Coronary artery (tissue), 2 donors: ENCODE measurements at regions not wholly inside any gene's neighbourhood (a gene's known extent, or its start where the extent isn't known, plus 50 kb on each side); places are given as distances from the start of the nearest gene placed in this dataset.

Experiments used
- DNase-seq: peaks from one replicate; pipeline ENCODE4 v3.0.0-alpha.2; 2017; ENCODE audit warnings: low spot score
- H3K27ac ChIP-seq, 2 donors: fragments of 200-600 bp; sonication (generic); one replicate each; pipeline ENCODE4 v1.5.1; 2016 to 2019
- H3K4me3 ChIP-seq: fragments of 200-600 bp; sonication (generic); 2 replicates; pipeline ENCODE4 v1.5.1; 2016; ENCODE audit warnings: mild to moderate bottlenecking, moderate library complexity
- CTCF ChIP-seq: fragments of 200-600 bp; sonication (generic); IDR thresholded peaks from one replicate; pipeline ENCODE4 v1.5.1; 2019; ENCODE audit warnings: antibody characterized with exemption

- TF ChIP-seq CTCF, result no peak
- no peak for DNase-seq
- no peak overlapping the region for H3K27ac ChIP-seq
- H3K4me3 ChIP-seq, result no peak overlapping the region
Measured at GRCh38 chr18:46324087-46324955, 220.1 kb downstream of the HAUS1 start.

GRCh38 chr18:46325895-46326294, 221.7 kb downstream of the HAUS1 start:
- H3K4me3 ChIP-seq, result no peak overlapping the region
- no peak for DNase-seq
- no peak for TF ChIP-seq CTCF
- H3K27ac ChIP-seq, result no peak overlapping the region

- DNase-seq, result no peak
- no peak for TF ChIP-seq CTCF
- no peak overlapping the region for H3K27ac ChIP-seq
- no peak overlapping the region for H3K4me3 ChIP-seq
Measured at GRCh38 chr18:46329736-46330246, 225.6 kb downstream of the HAUS1 start.

- Histone ChIP-seq H3K27ac (no peak overlapping the region), H3K4me3 (no peak overlapping the region)
- no peak for DNase-seq
- TF ChIP-seq CTCF, result no peak
Measured at GRCh38 chr18:46331316-46331715, 227.1 kb downstream of the HAUS1 start.

- no peak for DNase-seq
- Histone ChIP-seq H3K27ac (no peak overlapping the region), H3K4me3 (no peak overlapping the region)
- no peak for TF ChIP-seq CTCF
Measured at GRCh38 chr18:46332286-46332801, 228.2 kb downstream of the HAUS1 start.

- DNase-seq, result no peak
- no peak overlapping the region for H3K4me3 ChIP-seq
- H3K27ac ChIP-seq, result no peak overlapping the region
- TF ChIP-seq CTCF, result no peak
Measured at GRCh38 chr18:46332921-46333341, 228.7 kb downstream of the HAUS1 start.
